GM12874 (cell line): ENCODE measurements at regions not wholly inside any gene's neighbourhood (a gene's known extent, or its start where the extent isn't known, plus 50 kb on each side); places are given as distances from the start of the nearest gene placed in this dataset.

Source experiments
- TF ChIP-seq, protein P1 (sequence below): IDR thresholded peaks from 2 replicates; pipeline ENCODE4 v1.5.1; 2011; ENCODE audit warnings: low read depth, mild to moderate bottlenecking, control low read depth, low read length, moderate library complexity; ENCODE audit not compliant: insufficient read depth

DNA sequence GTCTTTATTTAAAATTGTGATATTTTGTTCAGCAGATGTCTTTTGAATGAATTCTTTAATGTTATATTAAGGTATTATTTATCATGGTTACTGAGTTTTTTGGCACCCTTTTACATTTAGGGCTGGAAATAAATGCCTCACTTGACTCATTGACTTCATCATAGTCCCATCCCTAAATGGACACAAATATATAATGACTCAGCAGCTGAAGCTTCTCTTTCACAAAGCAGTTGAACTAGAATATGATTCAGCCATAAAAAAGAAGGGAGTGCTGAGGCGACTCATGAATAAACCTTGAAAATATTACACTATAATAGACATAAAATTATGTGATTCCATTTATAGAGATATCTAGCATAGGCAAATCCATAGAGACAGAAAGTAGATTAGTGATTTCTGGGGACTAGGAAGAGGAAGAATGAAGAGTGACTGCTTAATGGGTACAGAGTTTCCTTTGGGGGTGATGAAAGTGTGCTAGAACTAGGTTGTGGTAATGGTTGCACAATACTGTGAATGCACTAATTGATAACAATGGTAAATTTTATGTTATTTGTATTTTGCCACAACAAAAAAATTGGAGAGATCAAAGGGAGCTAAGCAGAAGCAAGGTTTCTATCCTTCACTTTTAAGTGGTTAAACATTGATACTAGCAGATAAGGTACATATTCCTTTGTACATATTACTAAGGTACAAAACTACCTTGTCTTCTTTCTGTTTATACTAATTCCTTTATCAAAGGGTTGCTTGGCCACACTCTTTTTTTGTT is 449.6 kb downstream of the NTRK2 start:
- TF ChIP-seq, protein P1, sequence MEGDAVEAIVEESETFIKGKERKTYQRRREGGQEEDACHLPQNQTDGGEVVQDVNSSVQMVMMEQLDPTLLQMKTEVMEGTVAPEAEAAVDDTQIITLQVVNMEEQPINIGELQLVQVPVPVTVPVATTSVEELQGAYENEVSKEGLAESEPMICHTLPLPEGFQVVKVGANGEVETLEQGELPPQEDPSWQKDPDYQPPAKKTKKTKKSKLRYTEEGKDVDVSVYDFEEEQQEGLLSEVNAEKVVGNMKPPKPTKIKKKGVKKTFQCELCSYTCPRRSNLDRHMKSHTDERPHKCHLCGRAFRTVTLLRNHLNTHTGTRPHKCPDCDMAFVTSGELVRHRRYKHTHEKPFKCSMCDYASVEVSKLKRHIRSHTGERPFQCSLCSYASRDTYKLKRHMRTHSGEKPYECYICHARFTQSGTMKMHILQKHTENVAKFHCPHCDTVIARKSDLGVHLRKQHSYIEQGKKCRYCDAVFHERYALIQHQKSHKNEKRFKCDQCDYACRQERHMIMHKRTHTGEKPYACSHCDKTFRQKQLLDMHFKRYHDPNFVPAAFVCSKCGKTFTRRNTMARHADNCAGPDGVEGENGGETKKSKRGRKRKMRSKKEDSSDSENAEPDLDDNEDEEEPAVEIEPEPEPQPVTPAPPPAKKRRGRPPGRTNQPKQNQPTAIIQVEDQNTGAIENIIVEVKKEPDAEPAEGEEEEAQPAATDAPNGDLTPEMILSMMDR: no peak

DNA sequence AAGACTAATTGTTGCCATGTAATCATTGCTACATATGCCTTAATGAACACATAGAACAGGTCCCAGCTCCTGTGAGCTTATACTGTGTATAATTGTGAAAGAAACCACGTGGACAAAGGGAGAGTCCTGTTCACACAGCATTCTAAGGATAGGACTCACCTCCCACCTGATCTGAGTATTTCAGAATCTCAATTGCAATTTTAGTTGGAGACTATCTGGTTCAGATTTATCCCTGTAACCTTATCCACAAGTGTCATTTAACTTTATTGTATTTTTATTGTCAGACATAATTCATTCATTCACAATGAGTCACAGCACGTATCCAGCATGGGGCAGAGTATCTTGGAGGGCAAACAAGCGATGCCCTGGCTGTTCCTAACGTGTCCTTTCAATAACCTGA is 448.3 kb downstream of the NTRK2 start:
- TF ChIP-seq, protein P1: no peak

DNA sequence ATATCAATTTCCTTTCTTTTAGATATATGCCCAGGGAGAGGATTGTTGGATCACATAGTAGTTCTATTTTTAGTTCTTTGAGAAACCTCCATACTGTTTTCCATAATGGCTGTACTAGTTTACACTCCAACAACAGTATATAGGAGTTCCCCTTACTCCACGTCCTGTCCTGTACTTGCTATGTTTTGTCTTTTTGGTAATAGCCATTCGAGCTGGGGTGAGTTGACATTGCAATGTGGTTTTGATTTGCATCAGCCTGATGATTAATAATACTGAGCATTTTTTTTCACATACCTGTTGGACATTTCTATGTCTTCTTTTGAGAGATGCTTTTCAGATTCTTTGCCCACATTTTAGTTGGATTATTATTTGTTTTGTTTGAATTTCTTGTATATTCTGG is 445.9 kb downstream of the NTRK2 start:
- TF ChIP-seq, protein P1: no peak

DNA sequence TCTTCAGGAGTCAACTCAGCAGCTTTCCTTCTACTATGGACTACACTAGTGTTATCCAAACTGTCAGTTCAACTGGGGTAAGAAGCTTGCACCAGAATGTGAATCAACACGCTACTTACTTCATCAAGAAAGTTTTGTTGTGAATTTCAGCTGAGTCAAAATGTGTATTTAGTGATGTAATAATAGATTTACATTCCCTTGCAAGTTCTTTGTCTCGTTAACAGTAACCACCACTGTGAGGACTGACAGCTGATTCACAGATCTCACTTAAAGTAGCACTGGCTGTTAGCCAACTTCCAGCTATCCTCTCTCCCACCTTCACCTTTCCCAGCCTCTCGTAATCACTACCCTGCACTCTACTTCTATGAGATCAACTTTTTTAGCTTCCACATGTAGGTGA is 445.3 kb downstream of the NTRK2 start:
- TF ChIP-seq, protein P1: no peak

DNA sequence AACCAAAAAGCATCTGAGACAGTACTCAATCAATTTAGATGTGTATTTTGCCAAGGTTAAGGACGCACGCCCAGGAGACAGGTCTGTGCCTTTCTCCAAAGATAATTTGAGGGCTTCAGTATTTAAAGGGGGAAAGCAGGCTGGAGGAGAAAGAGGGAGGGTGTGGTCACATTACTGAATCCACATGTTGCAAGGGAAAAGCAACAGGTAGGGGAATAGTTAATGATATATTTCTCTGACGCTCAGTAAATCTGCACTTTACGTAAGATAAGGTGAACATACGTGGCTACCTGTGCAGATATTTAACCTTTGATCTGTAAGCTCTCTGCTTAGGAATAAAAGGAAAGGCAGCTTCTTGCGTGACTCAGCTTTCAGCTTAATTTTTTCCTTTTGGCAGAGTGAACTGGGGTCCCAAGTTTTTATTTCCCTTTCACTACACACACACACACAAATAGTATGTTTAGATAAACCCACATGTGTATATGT is 443.4 kb downstream of the NTRK2 start:
- TF ChIP-seq, protein P1: no peak

DNA sequence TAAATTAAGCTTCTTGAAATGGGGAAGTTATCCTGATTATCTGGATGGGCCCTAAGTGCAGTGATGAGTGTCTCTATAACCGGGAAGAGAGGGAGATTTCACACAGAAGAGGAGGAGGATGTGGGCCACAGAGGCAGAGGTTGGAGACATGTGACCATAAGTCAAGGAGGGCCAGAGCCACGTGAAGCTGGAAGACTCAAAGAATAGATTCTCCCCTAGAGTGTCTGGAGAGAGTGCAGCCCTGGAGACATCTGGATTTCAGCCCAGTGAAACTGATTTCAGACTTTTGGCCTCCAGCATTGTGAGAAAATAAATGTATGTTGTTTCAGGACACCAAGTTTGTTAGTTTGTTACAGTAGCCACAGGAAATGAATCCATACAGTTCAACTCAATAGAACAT is 442.9 kb downstream of the NTRK2 start:
- TF ChIP-seq, protein P1: no peak

DNA sequence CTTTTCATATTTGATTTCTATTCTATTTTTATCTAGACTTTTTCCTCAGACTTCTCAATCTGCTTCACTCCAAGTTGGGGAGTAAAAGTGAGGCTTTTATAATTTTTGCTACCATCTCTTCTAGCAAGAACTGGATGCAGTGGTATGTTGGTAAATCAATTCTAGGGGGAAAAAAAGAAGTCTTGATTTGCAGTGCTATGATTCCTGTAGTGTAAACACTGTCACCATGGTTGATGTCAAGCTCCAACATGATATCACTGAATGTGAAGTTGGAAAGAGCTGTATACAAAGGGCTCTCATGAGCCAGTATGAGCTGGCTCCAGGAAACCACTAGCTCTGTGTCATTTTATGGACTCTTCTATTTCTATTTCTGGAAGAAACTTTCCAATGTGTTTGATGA is 439.2 kb downstream of the NTRK2 start:
- TF ChIP-seq, protein P1: no peak
